H9 (cell line): ENCODE measurements at regions not wholly inside any gene's neighbourhood (a gene's known extent, or its start where the extent isn't known, plus 50 kb on each side); places are given as distances from the start of the nearest gene placed in this dataset.

ENCODE experiments used
- DNase-seq: peaks from one replicate; pipeline ENCODE4 v3.0.0-alpha.2; 2017
- H2AFZ ChIP-seq: one replicate; pipeline ENCODE4 v1.6.1; 2013; ENCODE audit warnings: mild to moderate bottlenecking, low read length, control low read depth, moderate library complexity
- H2AK5ac ChIP-seq: 2 replicates; pipeline ENCODE4 v1.6.1; 2013; ENCODE audit warnings: low read length, control low read depth, mixed read lengths; ENCODE audit not compliant: insufficient read length
- H2BK120ac ChIP-seq: one replicate; pipeline ENCODE4 v1.6.1; 2013; ENCODE audit warnings: low read depth, mild to moderate bottlenecking, low read length, control low read depth, inconsistent platforms; ENCODE audit not compliant: poor library complexity, severe bottlenecking
- H2BK12ac ChIP-seq: 2 replicates; pipeline ENCODE4 v1.6.1; 2013; ENCODE audit warnings: low read length, control low read depth, mixed read lengths, low read depth; ENCODE audit not compliant: insufficient read length
- H2BK15ac ChIP-seq: 2 replicates; pipeline ENCODE4 v1.6.1; 2013; ENCODE audit warnings: low read depth, low read length, control low read depth
- H2BK20ac ChIP-seq: one replicate; pipeline ENCODE4 v1.6.1; 2013; ENCODE audit warnings: low read depth, mild to moderate bottlenecking, low read length, control low read depth, inconsistent platforms; ENCODE audit not compliant: poor library complexity, severe bottlenecking
- H2BK5ac ChIP-seq: 2 replicates; pipeline ENCODE4 v1.6.1; 2013; ENCODE audit warnings: low read length, control low read depth, mixed read lengths; ENCODE audit not compliant: insufficient read length
- H3K14ac ChIP-seq: 2 replicates; pipeline ENCODE4 v1.6.1; 2013; ENCODE audit warnings: low read length, control low read depth; ENCODE audit not compliant: insufficient read depth
- H3K18ac ChIP-seq: 2 replicates; pipeline ENCODE4 v1.6.1; 2013; ENCODE audit warnings: low read depth, mild to moderate bottlenecking, mixed read lengths, low read length, control low read depth; ENCODE audit not compliant: insufficient read length
- H3K23ac ChIP-seq: 2 replicates; pipeline ENCODE4 v1.6.1; 2013; ENCODE audit warnings: low read length, control low read depth, mixed read lengths, low read depth; ENCODE audit not compliant: insufficient read length
- H3K23me2 ChIP-seq: 2 replicates; pipeline ENCODE4 v1.6.1; 2013; ENCODE audit warnings: low read depth, mild to moderate bottlenecking, mixed read lengths, low read length, control low read depth; ENCODE audit not compliant: insufficient read length, poor library complexity, severe bottlenecking
- H3K27ac ChIP-seq: 2 replicates; pipeline ENCODE4 v1.5.1; 2013; ENCODE audit warnings: low read length, control low read depth, mixed read lengths, low read depth; ENCODE audit not compliant: insufficient read length
- H3K27me3 ChIP-seq: 2 replicates; pipeline ENCODE4 v1.6.1; 2013; ENCODE audit warnings: low read length, control low read depth, inconsistent platforms; ENCODE audit not compliant: insufficient read depth
- H3K4ac ChIP-seq: 2 replicates; pipeline ENCODE4 v1.6.1; 2013; ENCODE audit warnings: low read depth, mild to moderate bottlenecking, control low read depth, inconsistent platforms, low read length, moderate library complexity
- H3K4me1 ChIP-seq: 2 replicates; pipeline ENCODE4 v1.6.1; 2013; ENCODE audit warnings: low read length, control low read depth, inconsistent platforms; ENCODE audit not compliant: insufficient read depth
- H3K4me2 ChIP-seq: 2 replicates; pipeline ENCODE4 v1.6.1; 2013; ENCODE audit warnings: low read length, control low read depth, mixed read lengths; ENCODE audit not compliant: insufficient read length, insufficient read depth
- H3K56ac ChIP-seq: 2 replicates; pipeline ENCODE4 v1.6.1; 2013; ENCODE audit warnings: low read depth, mild to moderate bottlenecking, mixed read lengths, low read length, control low read depth; ENCODE audit not compliant: insufficient read length
- H3K79me1 ChIP-seq: 2 replicates; pipeline ENCODE4 v1.6.1; 2013; ENCODE audit warnings: low read depth, mild to moderate bottlenecking, moderate library complexity, low read length, control low read depth, inconsistent platforms; ENCODE audit not compliant: insufficient read depth, poor library complexity, severe bottlenecking
- H3K79me2 ChIP-seq: 2 replicates; pipeline ENCODE4 v1.6.1; 2013; ENCODE audit warnings: low read length, control low read depth, inconsistent platforms; ENCODE audit not compliant: insufficient read depth
- H3K9ac ChIP-seq: 2 replicates; pipeline ENCODE4 v1.6.1; 2013; ENCODE audit warnings: low read length, control low read depth, mixed read lengths; ENCODE audit not compliant: insufficient read length; ENCODE audit errors: extremely low read depth
- H3K9me3 ChIP-seq: one replicate; pipeline ENCODE4 v1.6.1; 2013; ENCODE audit warnings: low read depth, low read length, inconsistent platforms; ENCODE audit not compliant: control insufficient read depth
- H3T11ph ChIP-seq: one replicate; pipeline ENCODE4 v1.6.1; 2013; ENCODE audit warnings: mild to moderate bottlenecking, low read length, control low read depth, inconsistent platforms
- H4K20me1 ChIP-seq: one replicate; pipeline ENCODE4 v1.6.1; 2013; ENCODE audit not compliant: control insufficient read depth, insufficient read length, insufficient read depth
- H4K5ac ChIP-seq: 2 replicates; pipeline ENCODE4 v1.6.1; 2013; ENCODE audit warnings: low read depth, mild to moderate bottlenecking, mixed read lengths, low read length, control low read depth; ENCODE audit not compliant: insufficient read length
- H4K8ac ChIP-seq: replicated peaks from 2 replicates; pipeline ENCODE4 v1.6.1; 2013; ENCODE audit warnings: low read length, control low read depth, mixed read lengths, low read depth; ENCODE audit not compliant: insufficient read length
- H4K91ac ChIP-seq: 2 replicates; pipeline ENCODE4 v1.6.1; 2013; ENCODE audit warnings: low read depth, mild to moderate bottlenecking, moderate library complexity, mixed read lengths, low read length, control low read depth; ENCODE audit not compliant: insufficient read length
- H3K27ac Mint-ChIP-seq, 3 experiments: 2 replicates in 2 of 3; 3 replicates in 1 of 3; pipeline ENCODE4 v1.8.0; 2020 to 2021; ENCODE audit warnings: mixed read lengths in 3 of 3, mild to moderate bottlenecking in 1 of 3, moderate library complexity in 1 of 3
- H3K27me3 Mint-ChIP-seq: 2 replicates; pipeline ENCODE4 v1.8.0; 2021; ENCODE audit warnings: low read depth, mild to moderate bottlenecking, moderate library complexity, mixed read lengths
- H3K36me3 Mint-ChIP-seq, 3 experiments: 2 replicates in 2 of 3; 3 replicates in 1 of 3; pipeline ENCODE4 v1.8.0; 2020 to 2021; ENCODE audit warnings: low read depth in 3 of 3, mixed read lengths in 3 of 3; ENCODE audit not compliant: insufficient read depth in 1 of 3
- H3K4me1 Mint-ChIP-seq, 2 experiments: 2 replicates each; pipeline ENCODE4 v1.8.0; 2020; ENCODE audit warnings: mixed read lengths in 2 of 2
- H3K4me3 Mint-ChIP-seq, 2 experiments: 2 replicates in 1 of 2; 3 replicates in 1 of 2; pipeline ENCODE4 v1.8.0; 2020 to 2021; ENCODE audit warnings: mild to moderate bottlenecking in 2 of 2, mixed read lengths in 2 of 2, moderate library complexity in 1 of 2
- H3K9me3 Mint-ChIP-seq, 2 experiments: 2 replicates in 1 of 2; 3 replicates in 1 of 2; pipeline ENCODE4 v1.8.0; 2020; ENCODE audit warnings: mild to moderate bottlenecking in 2 of 2, mixed read lengths in 2 of 2, moderate library complexity in 1 of 2
- WGBS: extraction: QIAGEN DNeasy Blood & Tissue Kit; methylation state at CpG from one replicate; pipeline ENCODE4 v1.1.7; 2013; ENCODE audit warnings: missing lambda C conversion rate, low lambda C conversion rate, mixed read lengths; ENCODE audit not compliant: insufficient read length; ENCODE audit errors: extremely low coverage; 5-methylcytosine and 5-hydroxymethylcytosine counted together
- TF ChIP-seq, protein P1 (sequence below): fragments of 200-600 bp; sonication (generic); conservative IDR thresholded peaks from 3 replicates; pipeline ENCODE4 v1.8.0; 2021; ENCODE audit warnings: antibody characterized with exemption, mild to moderate bottlenecking

GRCh38 chr13:40366119-40366518 is 300.3 kb downstream of the FOXO1 start:
- Mint-ChIP-seq H3K36me3 (no peaks in the 10 kb centered on the region), H3K4me3 (no peak overlapping the region), H3K9me3 (peaks cover 0 to 2% of the 10 kb centered on the region in 2 experiments; a peak in 1 of 5 replicates), H3K4me1 (no peaks in the 10 kb centered on the region), H3K27me3 (no peaks in the 10 kb centered on the region), H3K27ac (no peak overlapping the region)
- Histone ChIP-seq H2BK120ac (no peak overlapping the region), H4K5ac (no peak overlapping the region), H3K4me1 (no peaks in the 10 kb centered on the region), H4K20me1 (no peaks in the 10 kb centered on the region), H2BK12ac (no peak overlapping the region), H2BK15ac (no peak overlapping the region), H3K79me1 (no peaks in the 10 kb centered on the region), H2AK5ac (no peak overlapping the region), H4K8ac (no peak overlapping the region), H3K23me2 (no peaks in the 10 kb centered on the region), H3K56ac (no peak overlapping the region), H2AFZ (no peak overlapping the region), H4K91ac (no peak overlapping the region), H3K9ac (no peak overlapping the region), H3K4ac (no peak overlapping the region), H3K23ac (no peak overlapping the region), H3T11ph (no peak overlapping the region), H2BK5ac (no peak overlapping the region), H3K9me3 (no peaks in the 10 kb centered on the region), H3K27me3 (no peaks in the 10 kb centered on the region), H3K4me2 (no peak overlapping the region), H2BK20ac (no peak overlapping the region), H3K18ac (no peak overlapping the region), H3K14ac (no peak overlapping the region), H3K27ac (no peak overlapping the region), H3K79me2 (no peaks in the 10 kb centered on the region)
- TF ChIP-seq, protein P1, sequence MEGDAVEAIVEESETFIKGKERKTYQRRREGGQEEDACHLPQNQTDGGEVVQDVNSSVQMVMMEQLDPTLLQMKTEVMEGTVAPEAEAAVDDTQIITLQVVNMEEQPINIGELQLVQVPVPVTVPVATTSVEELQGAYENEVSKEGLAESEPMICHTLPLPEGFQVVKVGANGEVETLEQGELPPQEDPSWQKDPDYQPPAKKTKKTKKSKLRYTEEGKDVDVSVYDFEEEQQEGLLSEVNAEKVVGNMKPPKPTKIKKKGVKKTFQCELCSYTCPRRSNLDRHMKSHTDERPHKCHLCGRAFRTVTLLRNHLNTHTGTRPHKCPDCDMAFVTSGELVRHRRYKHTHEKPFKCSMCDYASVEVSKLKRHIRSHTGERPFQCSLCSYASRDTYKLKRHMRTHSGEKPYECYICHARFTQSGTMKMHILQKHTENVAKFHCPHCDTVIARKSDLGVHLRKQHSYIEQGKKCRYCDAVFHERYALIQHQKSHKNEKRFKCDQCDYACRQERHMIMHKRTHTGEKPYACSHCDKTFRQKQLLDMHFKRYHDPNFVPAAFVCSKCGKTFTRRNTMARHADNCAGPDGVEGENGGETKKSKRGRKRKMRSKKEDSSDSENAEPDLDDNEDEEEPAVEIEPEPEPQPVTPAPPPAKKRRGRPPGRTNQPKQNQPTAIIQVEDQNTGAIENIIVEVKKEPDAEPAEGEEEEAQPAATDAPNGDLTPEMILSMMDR = no peak
- WGBS = no CpG with 5 or more reads among the region's 6 CpGs
- DNase-seq = no peak
